GM18498 (cell line): ENCODE measurements at regions not wholly inside any gene's neighbourhood (a gene's known extent, or its start where the extent isn't known, plus 50 kb on each side); places are given as distances from the start of the nearest gene placed in this dataset.
"Not testable (repeated sequence)": the region's sequence is repeated elsewhere in the genome, so short reads cannot be mapped to it uniquely, and the experiment has no call there.

Experiments
- ATAC-seq: cut with Tn5 transposase; IDR thresholded peaks from one replicate; pipeline ENCODE4 v1.9.1; 2021; ENCODE audit warnings: mild to moderate bottlenecking, moderate library complexity; ENCODE audit not compliant: unreplicated experiment

- ATAC-seq = no peak
These were observed 155.3 kb upstream of the CDKN3 start for GRCh38 chr14:54241517-54241916.

- ATAC-seq = no peak
These were observed 145.5 kb upstream of the CDKN3 start for GRCh38 chr14:54251356-54251755.

- no peak for ATAC-seq
These were observed 144.6 kb upstream of the CDKN3 start for GRCh38 chr14:54252072-54252730.

DNA sequence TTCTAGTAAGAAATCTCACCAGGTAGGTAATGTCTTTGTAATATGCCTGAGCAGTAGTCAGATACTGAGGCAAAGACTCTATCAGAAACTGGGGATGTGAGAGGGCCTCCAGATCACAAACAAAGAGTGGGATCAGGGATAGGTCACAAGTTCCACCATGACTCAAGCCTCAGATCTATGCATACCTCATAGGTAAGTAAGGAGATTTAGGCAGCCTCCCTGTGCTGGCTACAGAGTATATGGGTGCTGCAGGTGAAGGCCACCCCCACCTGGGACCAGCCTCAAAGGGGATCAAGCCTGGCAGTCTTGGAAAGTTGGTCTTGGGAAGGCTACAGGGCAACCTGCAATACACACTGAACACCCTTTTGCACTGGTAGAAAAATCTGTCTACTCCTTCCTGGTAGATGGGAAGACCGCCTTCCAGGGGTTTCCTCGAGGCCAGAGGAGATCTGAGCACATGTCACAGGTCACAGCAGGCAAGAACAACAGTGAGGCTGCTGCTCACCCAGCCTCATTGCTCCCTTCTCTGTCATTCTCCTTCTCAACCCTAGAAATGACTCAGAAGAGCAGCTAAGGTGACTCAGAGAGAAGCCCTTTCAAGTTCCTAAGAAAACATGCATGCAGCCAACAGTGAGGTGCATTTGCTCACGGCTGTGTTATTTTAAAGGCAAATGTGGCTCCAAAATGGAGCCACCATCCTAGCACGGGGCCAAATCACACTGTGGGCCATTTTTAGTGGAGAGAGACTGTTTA, 143.4 kb upstream of the CDKN3 start:
- no peak for ATAC-seq

GRCh38 chr14:54256156-54256555, 140.7 kb upstream of the CDKN3 start:
- ATAC-seq = no peak

DNA sequence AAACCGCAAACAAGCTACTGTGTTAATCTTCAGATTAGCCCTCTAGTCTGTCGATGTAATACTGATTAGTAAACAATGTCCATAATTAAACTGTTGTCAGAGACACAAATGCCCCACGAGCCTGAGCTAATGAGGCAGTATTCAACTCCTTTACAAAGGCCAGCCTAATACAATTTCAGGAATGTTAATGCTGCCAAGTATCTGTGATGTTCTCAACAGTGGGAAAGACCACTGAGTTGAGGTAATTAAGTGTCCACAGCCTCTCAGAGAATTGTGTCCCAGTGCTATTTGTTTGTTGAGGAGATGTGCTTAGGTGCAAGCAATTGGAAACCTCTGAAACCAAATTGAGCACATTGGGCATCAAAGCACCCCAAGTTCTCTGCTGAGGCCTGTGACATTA, 139.4 kb upstream of the CDKN3 start:
- ATAC-seq = no peak

DNA sequence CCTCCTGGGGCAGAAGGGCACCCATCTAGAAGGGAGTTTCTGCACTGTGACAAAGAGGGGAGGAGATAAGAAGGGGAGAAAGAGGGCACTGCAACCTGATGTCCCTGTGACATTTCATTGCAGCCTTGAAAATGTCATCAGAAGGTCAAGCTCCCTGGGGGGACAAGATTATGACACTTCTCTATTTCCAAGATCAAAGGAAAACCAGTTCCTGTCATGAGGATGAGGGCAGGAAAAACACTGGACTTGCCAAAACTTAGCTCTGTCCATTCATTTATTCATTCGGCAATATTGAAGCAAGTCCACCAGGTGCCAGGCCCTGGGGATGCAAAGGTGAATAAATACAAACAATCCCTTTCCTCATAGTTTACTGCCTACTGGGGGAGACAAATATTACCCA, 138.4 kb upstream of the CDKN3 start:
- no peak for ATAC-seq

GRCh38 chr14:54259821-54260220, 137.0 kb upstream of the CDKN3 start:
- no peak for ATAC-seq

GRCh38 chr14:54261283-54261682, 135.5 kb upstream of the CDKN3 start:
- no peak for ATAC-seq

GRCh38 chr14:54266616-54267015, 130.2 kb upstream of the CDKN3 start:
- ATAC-seq = not testable (repeated sequence)

DNA sequence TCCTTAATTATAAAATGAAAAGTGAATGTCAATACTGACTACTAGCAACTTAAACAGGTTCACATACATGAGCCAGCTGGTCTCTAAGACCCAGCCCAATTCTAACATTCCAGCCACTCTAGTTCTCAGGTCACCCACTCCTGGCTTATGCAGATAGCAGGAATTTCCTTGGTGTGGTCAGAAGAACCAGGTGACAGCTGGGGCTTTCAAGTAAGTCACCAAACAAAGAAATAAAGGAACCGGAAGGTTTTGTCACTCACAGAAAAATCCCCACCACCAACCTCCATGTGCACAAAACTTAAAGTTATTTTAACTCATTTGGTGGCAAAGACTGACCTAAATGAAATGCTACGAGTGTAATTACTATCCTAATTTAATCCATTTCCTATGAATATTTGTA, 129.6 kb upstream of the CDKN3 start:
- ATAC-seq = peak; percentile 76

GRCh38 chr14:54275997-54276725, 120.6 kb upstream of the CDKN3 start:
- no peak for ATAC-seq

DNA sequence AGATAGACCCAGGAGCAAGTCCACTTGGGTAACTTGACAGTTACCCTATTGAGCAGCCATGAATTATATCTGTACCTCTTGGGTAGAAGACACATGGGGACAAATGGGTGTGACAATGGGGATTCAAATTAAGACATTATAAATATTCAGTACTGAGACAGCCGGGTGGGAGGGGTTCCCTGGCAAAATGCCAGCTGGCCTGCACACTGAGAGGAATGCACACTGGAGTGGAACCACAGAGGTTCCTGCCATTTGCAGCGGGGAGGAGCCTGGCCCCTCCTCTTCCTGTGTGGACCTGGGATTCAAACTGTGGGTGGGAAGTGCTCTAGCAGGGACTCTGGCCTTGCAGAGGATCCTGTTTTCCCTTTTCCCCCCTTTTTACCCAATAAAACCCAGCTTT, 118.7 kb upstream of the CDKN3 start:
- no peak for ATAC-seq

GRCh38 chr14:54278665-54279295, 118.0 kb upstream of the CDKN3 start:
- ATAC-seq = no peak

GRCh38 chr14:54282849-54283248, 114.0 kb upstream of the CDKN3 start:
- ATAC-seq = no peak

- ATAC-seq = no peak
These were observed 111.8 kb upstream of the CDKN3 start for GRCh38 chr14:54285030-54285429.

GRCh38 chr14:54291491-54292191, 105.2 kb upstream of the CDKN3 start:
- ATAC-seq = no peak

DNA sequence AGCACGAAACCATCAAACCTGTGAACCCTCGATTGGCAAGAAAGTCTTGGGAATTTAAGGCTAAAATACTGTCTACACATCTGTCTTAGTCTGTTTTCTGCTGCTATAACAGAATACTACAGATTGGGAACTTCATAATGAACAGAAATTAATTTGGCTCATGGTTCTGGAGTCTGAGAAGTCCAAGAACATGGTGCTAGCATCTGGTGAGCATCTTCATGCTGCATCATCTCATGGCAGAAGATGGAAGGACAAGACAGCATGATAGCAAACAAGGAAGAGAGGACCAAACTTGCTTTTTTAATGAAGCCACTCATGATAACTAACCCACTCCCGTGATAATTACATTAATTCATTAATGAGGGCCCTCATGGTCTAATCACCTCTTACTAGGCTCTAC, 102.0 kb upstream of the CDKN3 start:
- ATAC-seq = no peak

DNA sequence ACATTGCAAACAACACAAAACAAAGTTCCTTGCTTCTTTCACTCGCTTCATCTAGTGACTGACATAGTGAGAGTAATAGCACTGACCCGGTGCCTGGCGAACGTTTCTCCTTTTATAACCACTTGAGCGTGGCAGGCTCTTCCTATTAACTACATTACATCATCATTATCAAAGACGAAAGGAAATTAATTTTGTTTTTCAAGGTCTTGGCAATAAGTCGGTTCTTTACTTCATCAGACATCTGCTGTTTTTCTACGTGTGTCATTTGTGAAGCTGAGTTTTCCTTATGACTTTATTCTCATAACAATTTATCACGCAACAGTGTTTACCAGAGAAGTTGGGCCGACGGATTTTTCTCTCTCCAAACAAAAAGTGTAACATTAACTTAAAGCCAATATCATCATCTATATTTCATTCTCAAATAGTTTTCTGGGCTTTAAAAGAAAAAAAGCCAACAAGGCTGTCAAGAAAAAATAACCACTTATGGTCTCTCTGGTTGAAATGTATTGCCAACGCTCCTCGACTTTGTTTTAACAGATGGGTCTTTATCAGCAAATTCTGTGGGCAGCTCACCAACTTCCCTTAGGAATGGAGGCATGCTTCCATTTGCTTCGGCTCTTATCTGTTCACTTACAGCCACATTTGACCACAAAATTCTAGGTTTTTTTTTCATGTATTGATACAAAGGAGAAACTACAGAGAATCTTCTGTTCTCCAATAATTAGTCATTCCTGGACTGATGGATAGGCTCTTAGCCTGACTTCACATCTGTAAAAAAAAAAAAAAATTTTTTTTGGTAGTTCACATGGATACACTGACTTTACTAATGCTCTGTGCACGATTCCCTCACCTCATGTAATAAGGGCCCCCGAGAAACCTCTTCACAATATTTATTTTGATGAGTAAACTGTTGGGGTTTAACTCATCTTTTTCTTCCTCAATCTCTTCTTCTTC, 97.1 kb upstream of the CDKN3 start:
- ATAC-seq = no peak

DNA sequence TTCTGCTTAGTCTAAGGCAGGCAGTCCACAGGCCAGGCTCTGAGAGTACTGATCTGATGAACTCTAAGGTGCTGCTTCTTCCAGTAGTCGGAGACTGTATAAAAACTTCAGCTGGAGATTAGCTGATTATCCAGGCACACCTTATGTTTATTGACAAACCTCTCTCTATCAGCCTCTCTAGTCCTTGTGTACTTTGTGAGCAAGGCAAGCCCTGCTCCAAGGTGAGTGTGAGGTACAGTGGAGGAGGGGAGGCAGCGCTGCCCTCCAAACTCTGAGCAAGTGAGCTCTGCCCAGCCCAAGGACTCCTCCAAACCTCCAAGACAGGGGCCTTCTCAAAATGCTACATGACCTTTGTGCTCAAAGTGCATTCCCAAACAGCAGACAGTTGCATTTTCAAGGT, 95.9 kb upstream of the CDKN3 start:
- ATAC-seq = no peak
